ENCODE measurements at regions not wholly inside any gene's neighbourhood (a gene's known extent, or its start where the extent isn't known, plus 50 kb on each side); places are given as distances from the start of the nearest gene placed in this dataset.

GRCh38 chr4:20178902-20179576 lies 72.7 kb upstream of the SLIT2 start:
- no peak overlapping the region for H3K9ac ChIP-seq (ENCODE audit: insufficient read depth, low read depth, low read length)
- POLR2A ChIA-PET, result no interaction called here
- FAIRE-seq (no peak), ATAC-seq (no peak), DNase-seq (ENCODE audit: low spot score) (no peak)
- no peaks in the 10 kb centered on the region for H3K36me3 ChIP-seq (replicated peaks in 1 of 2; ENCODE audit: control insufficient read depth in 1 of 2, insufficient read depth in 2 of 2, low read length in 2 of 2)
- TF ChIP-seq ZNF772 (CRISPR knock-in tag; IDR thresholded peaks at IDR 0.05), result no peak
- TF ChIP-seq KLF16 (CRISPR knock-in tag; IDR thresholded peaks at IDR 0.05), result no peak
- TF ChIP-seq, protein P1, sequence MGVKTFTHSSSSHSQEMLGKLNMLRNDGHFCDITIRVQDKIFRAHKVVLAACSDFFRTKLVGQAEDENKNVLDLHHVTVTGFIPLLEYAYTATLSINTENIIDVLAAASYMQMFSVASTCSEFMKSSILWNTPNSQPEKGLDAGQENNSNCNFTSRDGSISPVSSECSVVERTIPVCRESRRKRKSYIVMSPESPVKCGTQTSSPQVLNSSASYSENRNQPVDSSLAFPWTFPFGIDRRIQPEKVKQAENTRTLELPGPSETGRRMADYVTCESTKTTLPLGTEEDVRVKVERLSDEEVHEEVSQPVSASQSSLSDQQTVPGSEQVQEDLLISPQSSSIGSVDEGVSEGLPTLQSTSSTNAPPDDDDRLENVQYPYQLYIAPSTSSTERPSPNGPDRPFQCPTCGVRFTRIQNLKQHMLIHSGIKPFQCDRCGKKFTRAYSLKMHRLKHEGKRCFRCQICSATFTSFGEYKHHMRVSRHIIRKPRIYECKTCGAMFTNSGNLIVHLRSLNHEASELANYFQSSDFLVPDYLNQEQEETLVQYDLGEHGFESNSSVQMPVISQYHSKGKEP (CRISPR knock-in tag; IDR thresholded peaks at IDR 0.05), result no peak
- TF ChIP-seq, protein P2, sequence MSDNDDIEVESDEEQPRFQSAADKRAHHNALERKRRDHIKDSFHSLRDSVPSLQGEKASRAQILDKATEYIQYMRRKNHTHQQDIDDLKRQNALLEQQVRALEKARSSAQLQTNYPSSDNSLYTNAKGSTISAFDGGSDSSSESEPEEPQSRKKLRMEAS (IDR thresholded peaks at IDR 0.05), result no peak
- no peaks in the 10 kb centered on the region for H4K20me1 ChIP-seq (ENCODE audit: insufficient read depth, low read length)
- no peaks in the 10 kb centered on the region for H3K27me3 ChIP-seq (ENCODE audit: control insufficient read depth in 1 of 2, insufficient read depth in 2 of 2, low read length in 2 of 2)
- no peak overlapping the region for H3K27ac ChIP-seq (ENCODE audit: extremely low read length, insufficient read depth, low read length)
- H3K4me1 ChIP-seq (ENCODE audit: insufficient read depth, low read length), result no peaks in the 10 kb centered on the region
- no peak overlapping the region for H3K4me2 ChIP-seq (ENCODE audit: low read depth, low read length)
- intact Hi-C loops (cut with micrococcal nuclease; ENCODE audit: unreplicated experiment), result no loop called here
- no TSS peak for BruUV-seq (replicated peaks)
- CTCF ChIA-PET (ENCODE audit: low intra/inter-chr PET ratio, low total read pairs), result no interaction called here
- no peaks in the 10 kb centered on the region for H3K79me2 ChIP-seq (ENCODE audit: insufficient read depth, low read length)
- H2AFZ ChIP-seq (ENCODE audit: low read length), result no peak overlapping the region
- in situ Hi-C loops (cut with HindIII; ENCODE audit: extremely low pct_ligation_motif_present, low pct_unique_long_range_greater_than_20kb), result no loop called here
- WGBS (ENCODE audit: low lambda C conversion rate), result 5% methylated on average over 7 of the region's 24 CpGs
- H3K9me3 ChIP-seq (ENCODE audit: low read length), result peaks cover 53% of the 10 kb centered on the region
- H3K4me3 ChIP-seq (replicated peaks in 1 of 3; ENCODE audit: insufficient read depth in 1 of 3, low read depth in 2 of 3, low read length in 3 of 3), result no peak overlapping the region

GRCh38 chr4:20176881-20177280 lies 74.8 kb upstream of the SLIT2 start:
- intact Hi-C loops (cut with micrococcal nuclease; ENCODE audit: unreplicated experiment), result no loop called here
- in situ Hi-C loops (cut with HindIII; ENCODE audit: extremely low pct_ligation_motif_present, low pct_unique_long_range_greater_than_20kb), result no loop called here
- no TSS peak for BruUV-seq (replicated peaks)
- ChIA-PET CTCF (ENCODE audit: low intra/inter-chr PET ratio, low total read pairs) (no interaction called here), POLR2A (no interaction called here)
- ATAC-seq (no peak), FAIRE-seq (no peak), DNase-seq (ENCODE audit: low spot score) (no peak)
- no peak overlapping the region for H3K9ac ChIP-seq (ENCODE audit: insufficient read depth, low read depth, low read length)
- H2AFZ ChIP-seq (ENCODE audit: low read length), result no peak overlapping the region
- no peaks in the 10 kb centered on the region for H3K36me3 ChIP-seq (replicated peaks in 1 of 2; ENCODE audit: control insufficient read depth in 1 of 2, insufficient read depth in 2 of 2, low read length in 2 of 2)
- WGBS (ENCODE audit: low lambda C conversion rate), result 0% methylated on average over 2 of the region's 2 CpGs
- no peaks in the 10 kb centered on the region for H3K79me2 ChIP-seq (ENCODE audit: insufficient read depth, low read length)
- no peak overlapping the region for H3K4me3 ChIP-seq (replicated peaks in 1 of 3; ENCODE audit: insufficient read depth in 1 of 3, low read depth in 2 of 3, low read length in 3 of 3)
- no peaks in the 10 kb centered on the region for H3K27me3 ChIP-seq (ENCODE audit: control insufficient read depth in 1 of 2, insufficient read depth in 2 of 2, low read length in 2 of 2)
- peaks cover 52% of the 10 kb centered on the region for H3K9me3 ChIP-seq (ENCODE audit: low read length)
- no peak overlapping the region for H3K27ac ChIP-seq (ENCODE audit: extremely low read length, insufficient read depth, low read length)
- H3K4me2 ChIP-seq (ENCODE audit: low read depth, low read length), result no peak overlapping the region
- no peaks in the 10 kb centered on the region for H3K4me1 ChIP-seq (ENCODE audit: insufficient read depth, low read length)
- no peaks in the 10 kb centered on the region for H4K20me1 ChIP-seq (ENCODE audit: insufficient read depth, low read length)
- no peak for TF ChIP-seq HIC2 (CRISPR knock-in tag; IDR thresholded peaks at IDR 0.05; ENCODE audit: low read depth)
- TF ChIP-seq FOSL1 (CRISPR knock-in tag; IDR thresholded peaks at IDR 0.05; ENCODE audit: borderline replicate concordance), result no peak
- TF ChIP-seq ARNT2 (CRISPR knock-in tag; IDR thresholded peaks at IDR 0.05; ENCODE audit: low read depth), result no peak
- TF ChIP-seq DPF2 (CRISPR knock-in tag; IDR thresholded peaks at IDR 0.05; ENCODE audit: borderline replicate concordance, low read depth), result no peak
- TF ChIP-seq NFYC (CRISPR knock-in tag; IDR thresholded peaks at IDR 0.05), result no peak
- no peak for TF ChIP-seq MAFK (conservative IDR thresholded peaks at IDR 0.05 in 1 of 2, IDR thresholded peaks at IDR 0.05 in 1 of 2; ENCODE audit: low read length in 2 of 2)
- TF ChIP-seq PHF20 (CRISPR knock-in tag; IDR thresholded peaks at IDR 0.05), result no peak
- no peak for TF ChIP-seq ZC3H4 (CRISPR knock-in tag; IDR thresholded peaks at IDR 0.05; ENCODE audit: borderline replicate concordance)
- no peak for TF ChIP-seq MAZ (IDR thresholded peaks at IDR 0.05; ENCODE audit: borderline replicate concordance, low read depth, low read length)
- TF ChIP-seq MAZ (CRISPR knock-in tag; IDR thresholded peaks at IDR 0.05; ENCODE audit: low read depth), result no peak
- no peak for TF ChIP-seq KAT8 (CRISPR knock-in tag; IDR thresholded peaks at IDR 0.05)
- TF ChIP-seq ZNF235 (CRISPR knock-in tag; IDR thresholded peaks at IDR 0.05; ENCODE audit: borderline replicate concordance), result no peak

All from HepG2 (cell line).